Panc1 (cell line): ENCODE measurements at regions not wholly inside any gene's neighbourhood (a gene's known extent, or its start where the extent isn't known, plus 50 kb on each side); places are given as distances from the start of the nearest gene placed in this dataset.

Experiments
- POLR2AphosphoS5 ChIP-seq: IDR thresholded peaks from 2 replicates; pipeline ENCODE4 v1.6.1; 2012; ENCODE audit warnings: mild to moderate bottlenecking, low read depth, low read length, moderate library complexity
- SIN3A ChIP-seq: IDR thresholded peaks from 2 replicates; pipeline ENCODE4 v1.6.1; 2012; ENCODE audit warnings: low read depth, mild to moderate bottlenecking, low read length, moderate library complexity, borderline replicate concordance; ENCODE audit not compliant: insufficient read depth
- TCF7L2 ChIP-seq: IDR thresholded peaks from 2 replicates; pipeline ENCODE4 v1.6.1; 2011; ENCODE audit warnings: mild to moderate bottlenecking, low read depth, low read length, inconsistent platforms
- TF ChIP-seq, protein P1 (sequence below): fragments of 450-650 bp; IDR thresholded peaks from 2 replicates; pipeline ENCODE4 v1.5.1; 2017; ENCODE audit warnings: mild to moderate bottlenecking
- TF ChIP-seq, protein P2 (sequence below), 2 experiments: IDR thresholded peaks; 2 replicates each; pipeline ENCODE4 v1.6.1; 2011 to 2012; ENCODE audit warnings: low read depth in 2 of 2, control low read depth in 1 of 2, low read length in 1 of 2, mild to moderate bottlenecking in 1 of 2, moderate library complexity in 1 of 2; ENCODE audit not compliant: insufficient read depth in 1 of 2

DNA sequence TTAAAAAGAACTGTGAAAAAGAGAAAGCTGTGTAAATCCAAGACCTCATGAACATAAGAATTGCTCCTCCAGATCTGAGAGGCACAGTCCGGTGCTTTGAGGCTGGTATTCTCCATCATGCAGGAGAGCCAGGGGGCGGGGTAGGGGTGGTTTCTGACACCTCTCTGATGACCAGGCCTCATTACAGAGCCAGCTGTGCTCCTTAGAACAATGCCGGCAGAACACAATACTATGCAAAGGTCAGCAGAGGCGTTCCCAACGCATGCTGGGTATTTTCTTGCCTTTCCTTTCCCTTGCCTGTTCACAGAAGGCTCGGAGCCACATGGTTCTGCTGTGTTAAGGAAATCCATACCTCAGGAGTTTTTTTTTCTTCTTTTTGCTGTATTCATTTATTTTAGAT is 91.2 kb upstream of the SOD3 start:
- TF ChIP-seq, protein P1, sequence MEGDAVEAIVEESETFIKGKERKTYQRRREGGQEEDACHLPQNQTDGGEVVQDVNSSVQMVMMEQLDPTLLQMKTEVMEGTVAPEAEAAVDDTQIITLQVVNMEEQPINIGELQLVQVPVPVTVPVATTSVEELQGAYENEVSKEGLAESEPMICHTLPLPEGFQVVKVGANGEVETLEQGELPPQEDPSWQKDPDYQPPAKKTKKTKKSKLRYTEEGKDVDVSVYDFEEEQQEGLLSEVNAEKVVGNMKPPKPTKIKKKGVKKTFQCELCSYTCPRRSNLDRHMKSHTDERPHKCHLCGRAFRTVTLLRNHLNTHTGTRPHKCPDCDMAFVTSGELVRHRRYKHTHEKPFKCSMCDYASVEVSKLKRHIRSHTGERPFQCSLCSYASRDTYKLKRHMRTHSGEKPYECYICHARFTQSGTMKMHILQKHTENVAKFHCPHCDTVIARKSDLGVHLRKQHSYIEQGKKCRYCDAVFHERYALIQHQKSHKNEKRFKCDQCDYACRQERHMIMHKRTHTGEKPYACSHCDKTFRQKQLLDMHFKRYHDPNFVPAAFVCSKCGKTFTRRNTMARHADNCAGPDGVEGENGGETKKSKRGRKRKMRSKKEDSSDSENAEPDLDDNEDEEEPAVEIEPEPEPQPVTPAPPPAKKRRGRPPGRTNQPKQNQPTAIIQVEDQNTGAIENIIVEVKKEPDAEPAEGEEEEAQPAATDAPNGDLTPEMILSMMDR: no peak
- TF ChIP-seq SIN3A (no peak), TCF7L2 (no peak), POLR2AphosphoS5 (no peak)
- TF ChIP-seq, protein P2, sequence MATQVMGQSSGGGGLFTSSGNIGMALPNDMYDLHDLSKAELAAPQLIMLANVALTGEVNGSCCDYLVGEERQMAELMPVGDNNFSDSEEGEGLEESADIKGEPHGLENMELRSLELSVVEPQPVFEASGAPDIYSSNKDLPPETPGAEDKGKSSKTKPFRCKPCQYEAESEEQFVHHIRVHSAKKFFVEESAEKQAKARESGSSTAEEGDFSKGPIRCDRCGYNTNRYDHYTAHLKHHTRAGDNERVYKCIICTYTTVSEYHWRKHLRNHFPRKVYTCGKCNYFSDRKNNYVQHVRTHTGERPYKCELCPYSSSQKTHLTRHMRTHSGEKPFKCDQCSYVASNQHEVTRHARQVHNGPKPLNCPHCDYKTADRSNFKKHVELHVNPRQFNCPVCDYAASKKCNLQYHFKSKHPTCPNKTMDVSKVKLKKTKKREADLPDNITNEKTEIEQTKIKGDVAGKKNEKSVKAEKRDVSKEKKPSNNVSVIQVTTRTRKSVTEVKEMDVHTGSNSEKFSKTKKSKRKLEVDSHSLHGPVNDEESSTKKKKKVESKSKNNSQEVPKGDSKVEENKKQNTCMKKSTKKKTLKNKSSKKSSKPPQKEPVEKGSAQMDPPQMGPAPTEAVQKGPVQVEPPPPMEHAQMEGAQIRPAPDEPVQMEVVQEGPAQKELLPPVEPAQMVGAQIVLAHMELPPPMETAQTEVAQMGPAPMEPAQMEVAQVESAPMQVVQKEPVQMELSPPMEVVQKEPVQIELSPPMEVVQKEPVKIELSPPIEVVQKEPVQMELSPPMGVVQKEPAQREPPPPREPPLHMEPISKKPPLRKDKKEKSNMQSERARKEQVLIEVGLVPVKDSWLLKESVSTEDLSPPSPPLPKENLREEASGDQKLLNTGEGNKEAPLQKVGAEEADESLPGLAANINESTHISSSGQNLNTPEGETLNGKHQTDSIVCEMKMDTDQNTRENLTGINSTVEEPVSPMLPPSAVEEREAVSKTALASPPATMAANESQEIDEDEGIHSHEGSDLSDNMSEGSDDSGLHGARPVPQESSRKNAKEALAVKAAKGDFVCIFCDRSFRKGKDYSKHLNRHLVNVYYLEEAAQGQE (IDR thresholded peaks at IDR 0.05; ENCODE audit: insufficient read depth in 1 of 2, low read depth in 2 of 2, low read length in 1 of 2): no peak
